H1 (cell line): ENCODE measurements at regions not wholly inside any gene's neighbourhood (a gene's known extent, or its start where the extent isn't known, plus 50 kb on each side); places are given as distances from the start of the nearest gene placed in this dataset.

Experiments used
- CTCF ChIA-PET: fragments of 300-600 bp; sonication (Branson Sonifier 250); formaldehyde crosslinking; loops from one replicate; lab custom pipeline; 2021; ENCODE audit not compliant: partially characterized antibody; lab: Charles Lee
- POLR2A ChIA-PET: fragments of 300-600 bp; sonication (Branson Sonifier 250); formaldehyde crosslinking; loops from one replicate; lab custom pipeline; 2021; ENCODE audit warnings: inconsistent platforms; ENCODE audit not compliant: partially characterized antibody; lab: Charles Lee
- DNase-seq, 2 experiments: peaks; one replicate each; pipeline versions ENCODE4 v3.0.0 to v3.0.0-alpha.2; 2010 to 2022; ENCODE audit warnings: low spot score in 2 of 2, low read depth in 1 of 2, mixed read lengths in 1 of 2
- FAIRE-seq: peaks from 2 replicates; lab custom pipeline; 2011; peaks lifted over from hg19 to GRCh38; lab: Jason Lieb, UNC
- H2AFZ ChIP-seq: 2 replicates; pipeline ENCODE4 v1.8.1; 2012; ENCODE audit warnings: low read length, inconsistent platforms
- H2AK5ac ChIP-seq: 2 replicates; pipeline ENCODE4 v1.6.1; 2013; ENCODE audit warnings: low read depth, low read length
- H2BK120ac ChIP-seq: replicated peaks from 2 replicates; pipeline ENCODE3; 2013; ENCODE audit warnings: low read depth, low read length, inconsistent platforms
- H2BK12ac ChIP-seq: 2 replicates; pipeline ENCODE4 v1.6.1; 2013; ENCODE audit warnings: low read depth, low read length
- H2BK15ac ChIP-seq: 2 replicates; pipeline ENCODE4 v1.6.1; 2013; ENCODE audit warnings: low read length
- H2BK20ac ChIP-seq: 2 replicates; pipeline ENCODE4 v1.6.1; 2013; ENCODE audit warnings: low read length
- H2BK5ac ChIP-seq: 2 replicates; pipeline ENCODE4 v1.6.1; 2013; ENCODE audit warnings: low read depth, low read length
- H3K14ac ChIP-seq: 2 replicates; pipeline ENCODE4 v1.6.1; 2013; ENCODE audit warnings: inconsistent platforms; ENCODE audit not compliant: insufficient read length
- H3K18ac ChIP-seq: 2 replicates; pipeline ENCODE4 v1.6.1; 2013; ENCODE audit warnings: low read length; ENCODE audit errors: extremely low read depth
- H3K23ac ChIP-seq: 2 replicates; pipeline ENCODE4 v1.6.1; 2013; ENCODE audit warnings: inconsistent platforms; ENCODE audit not compliant: insufficient read length
- H3K23me2 ChIP-seq: 2 replicates; pipeline ENCODE4 v1.6.1; 2013; ENCODE audit warnings: low read depth, low read length
- H3K27ac ChIP-seq: 2 replicates; pipeline ENCODE4 v1.6.1; 2011; ENCODE audit warnings: low read depth, low read length, inconsistent platforms
- H3K27me3 ChIP-seq, 4 experiments: replicated peaks in 1 of 4; 1 replicate in 1 of 4; 2 replicates in 3 of 4; pipeline versions ENCODE4 v1.6.1 to v1.8.1; 2011 to 2013; ENCODE audit warnings: low read length in 3 of 4, mild to moderate bottlenecking in 3 of 4, inconsistent platforms in 2 of 4, mixed read lengths in 2 of 4, moderate library complexity in 1 of 4; ENCODE audit not compliant: control insufficient read depth in 3 of 4, insufficient read depth in 3 of 4; ENCODE audit errors: extremely low read depth in 1 of 4
- H3K36me3 ChIP-seq, 4 experiments: 2 replicates each; pipeline versions ENCODE4 v1.6.1 to v1.8.1; 2011 to 2013; ENCODE audit warnings: mild to moderate bottlenecking in 4 of 4, low read length in 3 of 4, moderate library complexity in 2 of 4, control low read depth in 1 of 4, inconsistent platforms in 1 of 4; ENCODE audit not compliant: insufficient read depth in 4 of 4, control insufficient read depth in 2 of 4
- H3K4ac ChIP-seq: replicated peaks from 2 replicates; pipeline ENCODE3; 2013; ENCODE audit warnings: low read length, low read depth, mixed read lengths, inconsistent platforms; ENCODE audit not compliant: insufficient read length
- H3K4me1 ChIP-seq, 4 experiments: replicated peaks in 1 of 4; 1 replicate in 1 of 4; 2 replicates in 3 of 4; pipeline versions ENCODE4 v1.6.1 to v1.8.1; 2011 to 2013; ENCODE audit warnings: low read length in 3 of 4, inconsistent platforms in 2 of 4, mixed read lengths in 1 of 4; ENCODE audit not compliant: insufficient read depth in 4 of 4, control insufficient read depth in 3 of 4
- H3K4me2 ChIP-seq, 2 experiments: 2 replicates each; pipeline versions ENCODE4 v1.6.1 to v1.8.1; 2011 to 2013; ENCODE audit warnings: low read depth in 2 of 2, low read length in 2 of 2, control low read depth in 1 of 2, inconsistent platforms in 1 of 2, mild to moderate bottlenecking in 1 of 2; ENCODE audit not compliant: insufficient read depth in 1 of 2
- H3K4me3 ChIP-seq, 4 experiments: fragments of 200-600, 300-600 bp in 1 of 4; sonication (generic), shearing (Covaris generic), sonication (Bioruptor Twin) in 1 of 4; 2 replicates each; pipeline versions ENCODE4 v1.5.1 to v1.8.1; 2011 to 2016; ENCODE audit warnings: low read length in 4 of 4, low read depth in 3 of 4, control low read depth in 2 of 4, inconsistent platforms in 2 of 4, mild to moderate bottlenecking in 2 of 4, mixed read lengths in 1 of 4, moderate library complexity in 1 of 4; ENCODE audit not compliant: insufficient read depth in 2 of 4; ENCODE audit errors: extremely low read depth in 1 of 4
- H3K56ac ChIP-seq: replicated peaks from 2 replicates; pipeline ENCODE3; 2013; ENCODE audit warnings: low read depth, mild to moderate bottlenecking, mixed read lengths, low read length, inconsistent platforms; ENCODE audit not compliant: insufficient read length
- H3K79me1 ChIP-seq: 2 replicates; pipeline ENCODE4 v1.6.1; 2013; ENCODE audit warnings: low read depth, low read length, control low read depth
- H3K79me2 ChIP-seq, 2 experiments: 2 replicates each; pipeline versions ENCODE4 v1.6.1 to v1.8.1; 2012 to 2013; ENCODE audit warnings: low read length in 2 of 2, mild to moderate bottlenecking in 2 of 2, inconsistent platforms in 1 of 2; ENCODE audit not compliant: insufficient read depth in 2 of 2, control insufficient read depth in 1 of 2
- H3K9ac ChIP-seq, 4 experiments: replicated peaks in 1 of 4; 1 replicate in 1 of 4; 2 replicates in 3 of 4; pipeline versions ENCODE4 v1.6.1 to v1.8.1; 2011 to 2013; ENCODE audit warnings: low read depth in 3 of 4, low read length in 3 of 4, control low read depth in 2 of 4, mild to moderate bottlenecking in 2 of 4, moderate library complexity in 2 of 4, inconsistent platforms in 1 of 4; ENCODE audit errors: extremely low read depth in 1 of 4
- H3K9me3 ChIP-seq, 2 experiments: 2 replicates each; pipeline versions ENCODE4 v1.6.1 to v1.8.1; 2012 to 2013; ENCODE audit warnings: mild to moderate bottlenecking in 2 of 2, moderate library complexity in 2 of 2, control low read depth in 1 of 2, inconsistent platforms in 1 of 2, low read depth in 1 of 2, low read length in 1 of 2, mixed read lengths in 1 of 2; ENCODE audit not compliant: insufficient read depth in 2 of 2
- H4K20me1 ChIP-seq, 2 experiments: replicated peaks in 1 of 2; 2 replicates each; pipeline versions ENCODE3 to v1.8.1; 2011 to 2013; ENCODE audit warnings: inconsistent platforms in 2 of 2, low read length in 2 of 2, mild to moderate bottlenecking in 1 of 2; ENCODE audit not compliant: insufficient read depth in 2 of 2, control insufficient read depth in 1 of 2
- H4K5ac ChIP-seq: 2 replicates; pipeline ENCODE4 v1.6.1; 2013; ENCODE audit warnings: low read length, low read depth, mixed read lengths, inconsistent platforms; ENCODE audit not compliant: insufficient read length
- H4K8ac ChIP-seq: 2 replicates; pipeline ENCODE4 v1.8.0; 2013; ENCODE audit warnings: mild to moderate bottlenecking, moderate library complexity, low read length, inconsistent platforms; ENCODE audit not compliant: insufficient read depth; ENCODE audit errors: extremely low read depth
- H4K91ac ChIP-seq: replicated peaks from 2 replicates; pipeline ENCODE3; 2013; ENCODE audit warnings: low read length, mixed read lengths, inconsistent platforms; ENCODE audit not compliant: insufficient read length
- ASH2L ChIP-seq: fragments of 200-600, 300-600 bp; sonication (generic); IDR thresholded peaks from one replicate; pipeline ENCODE4 v1.7.1; 2017; ENCODE audit warnings: low read length
- CEBPB ChIP-seq: IDR thresholded peaks from 2 replicates; pipeline ENCODE4 v1.6.1; 2012; ENCODE audit warnings: low read depth, low read length
- EZH2 ChIP-seq: fragments of 200-600 bp; sonication (generic); IDR thresholded peaks from 2 replicates; pipeline ENCODE4 v1.7.1; 2012; ENCODE audit warnings: low read depth, mild to moderate bottlenecking, moderate library complexity, low read length, inconsistent platforms; ENCODE audit not compliant: severe bottlenecking
- GTF2F1 ChIP-seq: IDR thresholded peaks from 2 replicates; pipeline ENCODE4 v1.6.1; 2012; ENCODE audit warnings: low read depth, low read length, improper control_type of control experiment, borderline replicate concordance
- JUND ChIP-seq: IDR thresholded peaks from 2 replicates; pipeline ENCODE4 v1.6.1; 2011; ENCODE audit warnings: mild to moderate bottlenecking, improper control_type of control experiment, low read length
- NANOG ChIP-seq: IDR thresholded peaks from 2 replicates; pipeline ENCODE4 v1.6.1; 2011; ENCODE audit warnings: low read length, low read depth, mild to moderate bottlenecking, inconsistent platforms; ENCODE audit not compliant: insufficient read depth, poor library complexity, severe bottlenecking
- PHF8 ChIP-seq: fragments of 200-600 bp; sonication (generic); conservative IDR thresholded peaks from 2 replicates; pipeline ENCODE4 v1.7.1; 2012; ENCODE audit warnings: low read depth, mild to moderate bottlenecking, inconsistent platforms, low read length, moderate library complexity
- RAD21 ChIP-seq, 2 experiments: IDR thresholded peaks in 1 of 2; conservative IDR thresholded peaks in 1 of 2; 2 replicates each; pipeline ENCODE4 v1.6.1; 2011; ENCODE audit warnings: low read depth in 2 of 2, low read length in 2 of 2, improper control_type of control experiment in 1 of 2, inconsistent platforms in 1 of 2, mild to moderate bottlenecking in 1 of 2, moderate library complexity in 1 of 2
- RFX5 ChIP-seq: IDR thresholded peaks from 2 replicates; pipeline ENCODE4 v1.6.1; 2011; ENCODE audit warnings: low read depth, low read length, improper control_type of control experiment, borderline replicate concordance
- SP4 ChIP-seq: IDR thresholded peaks from 2 replicates; pipeline ENCODE4 v1.6.1; 2012; ENCODE audit warnings: low read length, inconsistent platforms
- SRF ChIP-seq: IDR thresholded peaks from 2 replicates; pipeline ENCODE4 v1.6.1; 2011; ENCODE audit warnings: mild to moderate bottlenecking, low read depth, low read length, moderate library complexity
- WGBS, 2 experiments: shearing (Covaris generic) in 1 of 2; methylation state at CpG; one replicate each; pipeline versions ENCODE4 v1.1.6 to v1.1.7; 2013 to 2015; ENCODE audit warnings: low lambda C conversion rate in 2 of 2, mixed read lengths in 2 of 2, inconsistent platforms in 1 of 2, low coverage in 1 of 2, missing lambda C conversion rate in 1 of 2; ENCODE audit not compliant: insufficient replicate concordance in 2 of 2, insufficient coverage in 1 of 2, insufficient read length in 1 of 2; ENCODE audit errors: extremely low coverage in 1 of 2, missing lambda C conversion rate in 1 of 2; 5-methylcytosine and 5-hydroxymethylcytosine counted together
- TF ChIP-seq, protein P1 (sequence below): IDR thresholded peaks from 2 replicates; pipeline ENCODE4 v1.6.1; 2011; ENCODE audit warnings: low read length, improper control_type of control experiment

- no peak overlapping the region for H2BK120ac ChIP-seq
- H3K4me1 ChIP-seq: no peaks in the 10 kb centered on the region
- H3K23ac ChIP-seq: no peak overlapping the region
- no peaks in the 10 kb centered on the region for H3K79me1 ChIP-seq
- H3K4me2 ChIP-seq: no peak overlapping the region
- POLR2A ChIA-PET: no interaction called here
- no peak overlapping the region for H2BK15ac ChIP-seq
- DNase-seq (no peak), FAIRE-seq (no peak)
- H3K23me2 ChIP-seq: no peaks in the 10 kb centered on the region
- H3K14ac ChIP-seq: no peak overlapping the region
- H3K9ac ChIP-seq: no peak overlapping the region
- H4K8ac ChIP-seq: no peak overlapping the region
- TF ChIP-seq EZH2 (no peak), RAD21 (IDR thresholded peaks at IDR 0.05 in 1 of 2, conservative IDR thresholded peaks at IDR 0.05 in 1 of 2; ENCODE audit: low read depth in 2 of 2, low read length in 2 of 2) (no peak), SP4 (no peak), ASH2L (no peak), SRF (no peak), JUND (no peak), GTF2F1 (no peak), NANOG (no peak), PHF8 (no peak), RFX5 (no peak), CEBPB (no peak)
- TF ChIP-seq, protein P1, sequence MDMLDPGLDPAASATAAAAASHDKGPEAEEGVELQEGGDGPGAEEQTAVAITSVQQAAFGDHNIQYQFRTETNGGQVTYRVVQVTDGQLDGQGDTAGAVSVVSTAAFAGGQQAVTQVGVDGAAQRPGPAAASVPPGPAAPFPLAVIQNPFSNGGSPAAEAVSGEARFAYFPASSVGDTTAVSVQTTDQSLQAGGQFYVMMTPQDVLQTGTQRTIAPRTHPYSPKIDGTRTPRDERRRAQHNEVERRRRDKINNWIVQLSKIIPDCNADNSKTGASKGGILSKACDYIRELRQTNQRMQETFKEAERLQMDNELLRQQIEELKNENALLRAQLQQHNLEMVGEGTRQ: no peak
- H3K4ac ChIP-seq: no peak overlapping the region
- no peaks in the 10 kb centered on the region for H3K79me2 ChIP-seq
- H3K56ac ChIP-seq: no peak overlapping the region
- no peak overlapping the region for H4K5ac ChIP-seq
- CTCF ChIA-PET: no interaction called here
- no peak overlapping the region for H3K4me3 ChIP-seq
- 90% methylated on average over 5 of the region's 5 CpGs; no CpG with 5 or more reads in 1 of the 2 experiments for WGBS, 2 experiments
- H2AK5ac ChIP-seq: no peak overlapping the region
- peaks cover 0 to 2% of the 10 kb centered on the region in 2 experiments; a peak in 2 of 4 replicates for H3K9me3 ChIP-seq
- H4K20me1 ChIP-seq: no peaks in the 10 kb centered on the region
- H3K27me3 ChIP-seq: peaks cover 0 to 1% (median 0%) of the 10 kb centered on the region in 4 experiments; a peak in 1 of 7 replicates
- H2AFZ ChIP-seq: no peak overlapping the region
- no peak overlapping the region for H4K91ac ChIP-seq
- H3K36me3 ChIP-seq: no peaks in the 10 kb centered on the region
- no peak overlapping the region for H2BK12ac ChIP-seq
- H3K18ac ChIP-seq: no peak overlapping the region
- H3K27ac ChIP-seq: no peak overlapping the region
- no peak overlapping the region for H2BK5ac ChIP-seq
- no peak overlapping the region for H2BK20ac ChIP-seq
Observed at GRCh38 chr7:16343612-16344011, 77.7 kb downstream of the CRPPA start.
